Uterus (tissue), 3 donors: ENCODE measurements at regions not wholly inside any gene's neighbourhood (a gene's known extent, or its start where the extent isn't known, plus 50 kb on each side); places are given as distances from the start of the nearest gene placed in this dataset.

ENCODE experiments used
- DNase-seq, 2 donors: peaks; one replicate each; pipeline ENCODE4 v3.0.0-alpha.2; 2019 to 2020
- H3K27ac ChIP-seq, 2 donors: fragments of 200-600 bp; sonication (generic); 1 replicate in 1 of 2; 2 replicates in 1 of 2; pipeline ENCODE4 v1.5.1; 2016 to 2018
- H3K27me3 ChIP-seq, 2 donors: fragments of 200-600 bp; sonication (generic); one replicate each; pipeline ENCODE4 v1.5.1; 2018 to 2019; ENCODE audit warnings: control low read depth in 1 of 2
- H3K36me3 ChIP-seq, 2 donors: fragments of 200-600 bp; sonication (generic); one replicate each; pipeline ENCODE4 v1.5.1; 2019; ENCODE audit warnings: control low read depth in 1 of 2
- H3K4me1 ChIP-seq, 2 donors: fragments of 200-600 bp; sonication (generic); one replicate each; pipeline ENCODE4 v1.5.1; 2018 to 2019; ENCODE audit warnings: control low read depth in 1 of 2
- H3K4me3 ChIP-seq, 2 donors: fragments of 200-600 bp; sonication (generic); 1 replicate in 1 of 2; 2 replicates in 1 of 2; pipeline ENCODE4 v1.5.1; 2018 to 2019; ENCODE audit warnings: mild to moderate bottlenecking in 1 of 2
- H3K9me3 ChIP-seq, 2 donors: fragments of 200-600 bp; sonication (generic); one replicate each; pipeline ENCODE4 v1.5.1; 2019; ENCODE audit warnings: control low read depth in 1 of 2
- CTCF ChIP-seq, 4 experiments: fragments of 200-600 bp in 2 of 4; fragments of 450-650 bp in 2 of 4; sonication (generic) in 2 of 4; IDR thresholded peaks; one replicate each; pipeline ENCODE4 v1.5.1; 2016 to 2019; ENCODE audit warnings: antibody characterized with exemption in 4 of 4, mild to moderate bottlenecking in 2 of 4, moderate library complexity in 1 of 4
- POLR2A ChIP-seq, 2 donors: fragments of 450-650 bp; IDR thresholded peaks; one replicate each; pipeline ENCODE4 v1.6.1; 2016; ENCODE audit warnings: antibody characterized with exemption in 2 of 2, mild to moderate bottlenecking in 1 of 2, moderate library complexity in 1 of 2
- intact Hi-C: fragments of 100-400 bp; cut with DNase I; formaldehyde crosslinking; loops from one replicate; pipeline ENCODE4 v1.15.1; 2023; ENCODE audit warnings: low total_unique reads
- donor health status: DM: yes; HTN: yes; CAD: no.

GRCh38 chr21:32955311-32956060, 70.2 kb upstream of the OLIG2 start:
- Histone ChIP-seq H3K27me3 (peaks cover 0 to 20% of the 10 kb centered on the region in 2 donors), H3K36me3 (no peaks in the 10 kb centered on the region), H3K9me3 (no peaks in the 10 kb centered on the region), H3K4me1 (no peaks in the 10 kb centered on the region), H3K4me3 (no peak overlapping the region), H3K27ac (no peak overlapping the region)
- no peak for DNase-seq
- TF ChIP-seq POLR2A (IDR thresholded peaks at IDR 0.05): no peak
- no peak for TF ChIP-seq CTCF (IDR thresholded peaks at IDR 0.05)
- intact Hi-C loops: no loop called here

DNA sequence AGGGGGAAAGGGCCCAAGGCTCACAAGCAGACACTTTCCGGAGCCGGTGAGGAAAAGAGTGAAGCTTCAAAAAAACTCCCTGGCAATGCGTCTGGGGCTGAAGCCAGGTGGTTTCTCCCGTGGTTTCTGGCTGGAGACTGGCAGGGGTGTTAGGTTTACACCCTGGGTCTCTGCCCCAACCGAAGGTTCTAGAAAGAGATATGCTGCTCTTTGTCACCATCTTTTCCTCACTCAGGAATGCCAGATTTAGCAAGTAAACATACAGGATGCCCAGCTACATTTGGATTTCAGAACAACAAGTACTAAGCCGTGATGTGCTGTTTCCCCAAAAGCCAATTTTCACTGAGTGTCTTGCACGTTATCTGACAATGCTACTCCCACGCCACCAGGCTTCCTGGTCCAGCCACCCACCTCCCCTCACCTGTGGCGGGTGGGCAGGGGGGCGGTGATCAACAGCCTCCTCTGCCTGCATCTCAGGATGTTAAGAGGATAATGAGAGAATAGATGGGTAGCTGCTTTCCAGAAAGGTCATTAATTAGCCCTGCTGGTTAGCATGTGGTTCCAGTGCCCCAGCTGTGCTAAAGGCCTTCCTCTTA, 69.6 kb upstream of the OLIG2 start:
- no peaks in the 10 kb centered on the region for H3K9me3 ChIP-seq
- no peaks in the 10 kb centered on the region for H3K36me3 ChIP-seq
- intact Hi-C loops: no loop called here
- no peak for DNase-seq
- H3K4me1 ChIP-seq: no peaks in the 10 kb centered on the region
- peaks cover 0 to 20% of the 10 kb centered on the region in 2 donors for H3K27me3 ChIP-seq
- no peak overlapping the region for H3K27ac ChIP-seq
- H3K4me3 ChIP-seq: no peak overlapping the region
- TF ChIP-seq CTCF (IDR thresholded peaks at IDR 0.05): no peak
- no peak for TF ChIP-seq POLR2A (IDR thresholded peaks at IDR 0.05)

DNA sequence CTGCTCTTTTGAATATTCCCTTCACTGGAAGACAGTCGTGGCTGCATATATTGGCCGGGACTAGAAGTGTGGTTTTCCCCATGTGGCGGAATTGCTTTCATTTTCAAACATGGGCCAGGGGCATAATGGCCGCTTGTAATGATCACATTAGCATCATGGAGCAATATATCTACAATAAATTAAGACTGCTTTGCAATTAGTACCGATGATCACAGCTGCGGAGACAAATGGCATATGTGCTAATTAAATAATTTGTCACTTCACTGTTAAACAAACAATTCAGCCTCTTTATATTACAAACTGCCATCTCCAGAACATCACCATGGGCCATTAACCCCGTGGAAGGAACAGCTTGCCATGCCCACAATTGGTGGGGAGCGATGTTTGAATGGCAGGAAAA, 68.2 kb upstream of the OLIG2 start:
- TF ChIP-seq POLR2A (IDR thresholded peaks at IDR 0.05): no peak
- no peak for TF ChIP-seq CTCF (IDR thresholded peaks at IDR 0.05)
- intact Hi-C loops: no loop called here
- H3K27me3 ChIP-seq: peaks cover 0 to 20% of the 10 kb centered on the region in 2 donors

DNA sequence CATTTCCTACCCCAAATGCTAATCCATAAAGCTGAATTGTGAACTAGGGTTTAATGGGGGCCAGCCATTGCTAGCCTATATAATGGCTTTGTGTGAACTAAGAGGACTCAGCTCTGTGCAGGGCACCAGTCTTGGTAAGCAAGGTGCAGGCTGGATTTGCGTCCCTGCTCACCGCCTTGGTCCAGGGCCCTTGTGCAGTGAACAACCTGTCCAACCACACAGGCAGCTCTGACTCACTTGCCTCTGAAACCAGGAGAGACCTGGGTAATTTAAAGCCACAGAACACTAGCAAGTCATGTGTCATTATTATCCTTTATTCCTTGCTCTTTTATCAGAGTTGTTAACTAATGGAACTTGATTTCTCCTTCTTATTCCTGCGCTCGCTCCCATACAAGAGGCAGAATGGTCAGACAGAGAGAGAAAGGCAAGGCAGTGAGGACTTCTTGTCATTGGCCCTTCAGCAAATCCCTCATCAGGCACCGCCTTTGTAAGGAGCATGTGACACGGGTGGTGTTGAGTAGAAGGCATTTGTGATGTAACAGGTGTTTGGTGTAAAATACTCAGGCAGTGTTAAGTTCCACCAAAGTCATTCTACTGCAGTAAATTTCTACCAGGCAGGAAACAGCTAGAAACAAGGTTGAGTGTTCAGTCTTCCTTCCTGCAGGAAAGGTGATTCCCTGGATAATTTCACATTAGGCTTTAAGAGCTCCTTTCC, 67.3 kb upstream of the OLIG2 start:
- DNase-seq: no peak
- Histone ChIP-seq H3K27ac (no peak overlapping the region), H3K4me3 (no peak overlapping the region), H3K36me3 (no peaks in the 10 kb centered on the region), H3K4me1 (no peaks in the 10 kb centered on the region), H3K27me3 (peaks cover 0 to 20% of the 10 kb centered on the region in 2 donors), H3K9me3 (no peaks in the 10 kb centered on the region)
- TF ChIP-seq CTCF (IDR thresholded peaks at IDR 0.05) (no peak), POLR2A (IDR thresholded peaks at IDR 0.05) (no peak)
- intact Hi-C loops: no loop called here

More for the DNA sequence above, 68.2 kb upstream of the OLIG2 start:
- Histone ChIP-seq H3K27ac (no peak overlapping the region), H3K36me3 (no peaks in the 10 kb centered on the region), H3K9me3 (no peaks in the 10 kb centered on the region), H3K4me3 (no peak overlapping the region), H3K4me1 (no peaks in the 10 kb centered on the region)
- no peak for DNase-seq

DNA sequence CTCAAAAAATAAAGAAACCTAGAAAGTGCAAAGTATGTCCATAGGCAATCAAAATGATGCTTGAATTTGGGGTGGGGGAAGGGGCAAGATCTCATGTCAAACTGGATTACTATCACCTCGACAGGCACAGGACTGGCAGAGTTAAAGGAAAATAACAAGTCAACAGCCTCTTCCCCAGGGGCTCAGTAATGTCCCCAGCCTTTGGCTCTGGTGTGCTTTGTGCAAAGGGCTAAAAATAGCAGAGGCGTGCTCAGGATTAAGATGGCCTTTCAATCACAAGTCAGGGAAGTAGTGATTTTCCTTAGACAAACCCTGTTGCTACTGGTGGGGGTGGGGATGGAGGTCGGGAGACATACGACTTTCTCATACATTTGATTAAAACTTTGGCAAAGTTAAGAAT, 63.5 kb upstream of the OLIG2 start:
- peaks cover 0 to 16% of the 10 kb centered on the region in 2 donors for H3K27me3 ChIP-seq

More for the DNA sequence above, 63.5 kb upstream of the OLIG2 start:
- no peak overlapping the region for H3K27ac ChIP-seq
- H3K9me3 ChIP-seq: no peaks in the 10 kb centered on the region
- no peak for DNase-seq
- no peaks in the 10 kb centered on the region for H3K4me1 ChIP-seq
- TF ChIP-seq CTCF (IDR thresholded peaks at IDR 0.05) (no peak), POLR2A (IDR thresholded peaks at IDR 0.05) (no peak)
- intact Hi-C loops: no loop called here
- H3K4me3 ChIP-seq: no peak overlapping the region
- H3K36me3 ChIP-seq: no peaks in the 10 kb centered on the region
